Smooth muscle cell (in vitro differentiated cells): ENCODE measurements at regions not wholly inside any gene's neighbourhood (a gene's known extent, or its start where the extent isn't known, plus 50 kb on each side); places are given as distances from the start of the nearest gene placed in this dataset.
"Not testable (repeated sequence)": the region's sequence is repeated elsewhere in the genome, so short reads cannot be mapped to it uniquely, and the experiment has no call there.

Experiments
- DNase-seq: peaks from one replicate; lab custom pipeline; 2025; ENCODE audit not compliant: unreplicated experiment; lab: John Stamatoyannopoulos, UW
- H2AFZ ChIP-seq: fragments of 200-600 bp; sonication (generic); 2 replicates; pipeline ENCODE4 v1.6.0; 2016; ENCODE audit warnings: antibody characterized with exemption, low read depth, mild to moderate bottlenecking
- H3F3A ChIP-seq: fragments of 200-600 bp; sonication (generic); 2 replicates; pipeline ENCODE4 v1.6.0; 2017; ENCODE audit warnings: antibody characterized with exemption, low read depth
- H3K27ac ChIP-seq: fragments of 200-600 bp; sonication (generic); 2 replicates; pipeline ENCODE4 v1.5.1; 2016; ENCODE audit warnings: low read depth, mild to moderate bottlenecking
- H3K27me3 ChIP-seq: fragments of 200-600 bp; sonication (generic); 2 replicates; pipeline ENCODE4 v1.6.1; 2016; ENCODE audit warnings: low read depth, mild to moderate bottlenecking
- H3K36me3 ChIP-seq: fragments of 200-600 bp; sonication (generic); 2 replicates; pipeline ENCODE4 v1.5.1; 2016; ENCODE audit warnings: low read depth
- H3K4me1 ChIP-seq: fragments of 200-600 bp; sonication (generic); 2 replicates; pipeline ENCODE4 v1.5.1; 2016; ENCODE audit warnings: low read depth
- H3K4me2 ChIP-seq: fragments of 200-600 bp; sonication (generic); 2 replicates; pipeline ENCODE4 v1.6.0; 2016; ENCODE audit warnings: mild to moderate bottlenecking
- H3K4me3 ChIP-seq: fragments of 200-600 bp; sonication (generic); 2 replicates; pipeline ENCODE4 v1.5.1; 2016; ENCODE audit warnings: mild to moderate bottlenecking
- H3K79me2 ChIP-seq: fragments of 200-600 bp; sonication (generic); 2 replicates; pipeline ENCODE4 v1.6.0; 2016; ENCODE audit warnings: low read depth, mild to moderate bottlenecking
- H3K9ac ChIP-seq: fragments of 200-600 bp; sonication (generic); 2 replicates; pipeline ENCODE4 v1.6.0; 2016; ENCODE audit warnings: low read depth
- H3K9me3 ChIP-seq: fragments of 200-600 bp; sonication (generic); replicated peaks from 2 replicates; pipeline ENCODE4 v1.5.1; 2016; ENCODE audit warnings: low read depth
- H4K20me1 ChIP-seq: fragments of 200-600 bp; sonication (generic); 2 replicates; pipeline ENCODE4 v1.6.0; 2016; ENCODE audit warnings: low read depth
- WGBS: methylation state at CpG from one replicate; pipeline ENCODE4 v1.1.7; 2016; ENCODE audit warnings: low lambda C conversion rate; 5-methylcytosine and 5-hydroxymethylcytosine counted together
- TF ChIP-seq, protein P1 (sequence below): fragments of 200-600 bp; sonication (generic); IDR thresholded peaks from 2 replicates; pipeline ENCODE4 v1.5.1; 2017; ENCODE audit warnings: borderline replicate concordance, mild to moderate bottlenecking, antibody characterized with exemption; ENCODE audit not compliant: insufficient read depth, poor library complexity, severe bottlenecking

DNA sequence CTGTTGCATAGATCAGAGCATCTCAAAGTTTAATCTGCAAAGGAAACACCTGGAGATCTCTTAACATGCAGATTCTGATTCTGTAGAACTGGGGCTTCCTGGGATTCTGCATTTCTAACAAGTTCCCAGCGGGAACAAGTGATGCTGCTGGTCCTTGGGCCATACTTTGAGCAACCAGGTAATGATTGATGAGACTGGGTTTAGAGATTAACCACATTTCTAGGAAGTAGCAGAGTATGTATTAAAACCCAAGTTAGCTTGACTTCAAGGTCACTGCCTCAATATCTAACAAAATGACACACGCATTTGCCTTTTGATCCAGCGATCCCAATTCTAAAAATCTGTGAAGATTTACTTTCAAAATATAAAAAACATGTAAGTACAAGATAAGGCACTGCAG lies 83.0 kb upstream of the DTNBP1 start:
- Histone ChIP-seq H3K4me1 (no peaks in the 10 kb centered on the region), H3F3A (no peaks in the 10 kb centered on the region), H3K27me3 (no peaks in the 10 kb centered on the region), H3K27ac (no peak overlapping the region), H3K4me2 (no peak overlapping the region), H3K9me3 (no peaks in the 10 kb centered on the region), H2AFZ (no peak overlapping the region), H3K4me3 (no peak overlapping the region), H3K9ac (no peak overlapping the region), H3K36me3 (no peaks in the 10 kb centered on the region), H4K20me1 (no peaks in the 10 kb centered on the region), H3K79me2 (no peaks in the 10 kb centered on the region)
- no peak for DNase-seq
- TF ChIP-seq, protein P1, sequence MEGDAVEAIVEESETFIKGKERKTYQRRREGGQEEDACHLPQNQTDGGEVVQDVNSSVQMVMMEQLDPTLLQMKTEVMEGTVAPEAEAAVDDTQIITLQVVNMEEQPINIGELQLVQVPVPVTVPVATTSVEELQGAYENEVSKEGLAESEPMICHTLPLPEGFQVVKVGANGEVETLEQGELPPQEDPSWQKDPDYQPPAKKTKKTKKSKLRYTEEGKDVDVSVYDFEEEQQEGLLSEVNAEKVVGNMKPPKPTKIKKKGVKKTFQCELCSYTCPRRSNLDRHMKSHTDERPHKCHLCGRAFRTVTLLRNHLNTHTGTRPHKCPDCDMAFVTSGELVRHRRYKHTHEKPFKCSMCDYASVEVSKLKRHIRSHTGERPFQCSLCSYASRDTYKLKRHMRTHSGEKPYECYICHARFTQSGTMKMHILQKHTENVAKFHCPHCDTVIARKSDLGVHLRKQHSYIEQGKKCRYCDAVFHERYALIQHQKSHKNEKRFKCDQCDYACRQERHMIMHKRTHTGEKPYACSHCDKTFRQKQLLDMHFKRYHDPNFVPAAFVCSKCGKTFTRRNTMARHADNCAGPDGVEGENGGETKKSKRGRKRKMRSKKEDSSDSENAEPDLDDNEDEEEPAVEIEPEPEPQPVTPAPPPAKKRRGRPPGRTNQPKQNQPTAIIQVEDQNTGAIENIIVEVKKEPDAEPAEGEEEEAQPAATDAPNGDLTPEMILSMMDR = no peak
- 58% methylated on average over 3 of the region's 3 CpGs for WGBS

DNA sequence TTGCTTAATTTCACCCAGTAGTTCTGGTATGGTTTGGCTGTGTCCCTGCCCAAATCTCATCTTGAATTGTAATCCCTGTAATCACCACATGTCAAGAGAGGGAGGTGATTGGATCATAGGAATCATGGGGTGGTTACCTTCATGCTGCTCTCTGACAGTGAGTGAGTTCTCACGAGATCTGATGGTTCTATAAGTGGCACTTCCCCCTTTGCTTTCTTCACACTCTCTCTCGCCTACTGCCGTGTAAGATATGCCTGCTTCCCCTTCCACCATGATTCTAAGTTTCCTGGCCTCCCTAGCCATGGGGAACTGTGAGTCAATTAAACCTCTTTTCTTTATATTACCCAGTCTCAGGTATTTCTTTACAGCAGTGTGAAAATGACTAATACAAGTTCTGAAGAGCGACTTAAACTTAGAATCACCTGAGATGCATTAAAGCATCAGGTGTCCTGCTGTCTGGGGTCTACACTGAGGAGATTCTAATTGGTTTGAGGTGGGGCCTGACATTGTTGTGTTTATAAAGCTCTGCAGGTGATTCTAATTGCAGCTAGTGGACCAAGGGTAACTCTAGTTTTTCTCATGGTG lies 82.1 kb upstream of the DTNBP1 start:
- TF ChIP-seq, protein P1 = no peak
- 85% methylated on average over 4 of the region's 4 CpGs for WGBS
- Histone ChIP-seq H3K4me3 (no peak overlapping the region), H3K4me1 (no peaks in the 10 kb centered on the region), H3K4me2 (no peak overlapping the region), H3K9me3 (no peaks in the 10 kb centered on the region), H3K27ac (no peak overlapping the region), H3K36me3 (no peaks in the 10 kb centered on the region), H3K79me2 (no peaks in the 10 kb centered on the region), H3F3A (no peaks in the 10 kb centered on the region), H4K20me1 (no peaks in the 10 kb centered on the region), H2AFZ (no peak overlapping the region), H3K9ac (no peak overlapping the region), H3K27me3 (no peaks in the 10 kb centered on the region)
- no peak for DNase-seq

DNA sequence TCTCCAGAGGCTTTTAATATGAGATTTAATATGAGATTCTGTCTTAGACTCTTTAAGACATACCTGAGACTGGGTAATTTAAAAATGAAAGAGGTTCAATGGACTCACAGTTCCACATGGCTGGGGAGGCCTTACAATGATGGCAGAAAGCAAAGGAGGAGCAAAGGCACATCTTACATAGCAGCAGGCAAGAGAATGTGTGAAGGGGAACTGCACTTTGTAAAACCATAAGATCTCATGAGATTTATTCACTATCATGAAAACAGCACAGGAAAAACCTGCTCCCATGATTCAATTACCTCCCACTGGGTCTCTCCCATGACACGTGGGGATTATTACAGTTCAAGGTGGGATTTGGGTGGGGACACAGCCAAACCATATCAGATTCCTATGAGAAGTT lies 79.2 kb upstream of the DTNBP1 start:
- not testable (repeated sequence) for H3K79me2 ChIP-seq, H3K4me2 ChIP-seq
- WGBS = 78% methylated on average over 1 of the region's 1 CpG

DNA sequence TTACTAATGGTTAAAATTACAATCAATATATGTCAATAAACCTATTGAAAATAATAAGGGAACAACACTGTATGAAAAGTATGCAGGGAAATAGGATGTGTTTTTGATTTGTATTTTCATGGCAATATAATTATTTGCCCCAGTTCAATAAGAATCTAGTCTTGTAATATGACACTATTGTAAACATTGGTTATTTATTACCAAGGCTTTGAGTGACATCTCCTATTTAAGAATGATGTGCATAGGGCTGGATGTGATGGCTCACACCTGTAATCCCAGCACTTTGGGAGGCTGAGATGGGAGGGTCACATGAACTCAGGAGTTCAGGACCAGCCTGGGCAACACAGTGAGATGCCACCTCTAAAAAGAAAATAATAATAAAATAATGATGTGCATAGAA lies 78.6 kb upstream of the DTNBP1 start:
- Histone ChIP-seq H2AFZ (no peak overlapping the region), H3K36me3 (no peaks in the 10 kb centered on the region), H3F3A (no peaks in the 10 kb centered on the region), H3K27ac (no peak overlapping the region), H4K20me1 (no peaks in the 10 kb centered on the region), H3K4me3 (no peak overlapping the region), H3K4me2 (no peak overlapping the region), H3K9ac (no peak overlapping the region), H3K9me3 (no peaks in the 10 kb centered on the region), H3K27me3 (no peaks in the 10 kb centered on the region), H3K4me1 (no peaks in the 10 kb centered on the region), H3K79me2 (no peaks in the 10 kb centered on the region)
- no peak for DNase-seq
- TF ChIP-seq, protein P1 = no peak

More for the DNA sequence above, 79.2 kb upstream of the DTNBP1 start:
- not testable (repeated sequence) for H3F3A ChIP-seq, H3K27ac ChIP-seq, H3K4me1 ChIP-seq, H3K4me3 ChIP-seq, H3K36me3 ChIP-seq, H2AFZ ChIP-seq, H3K27me3 ChIP-seq, H3K9ac ChIP-seq, DNase-seq, H4K20me1 ChIP-seq, H3K9me3 ChIP-seq
